ENCODE measurements at regions not wholly inside any gene's neighbourhood (a gene's known extent, or its start where the extent isn't known, plus 50 kb on each side); places are given as distances from the start of the nearest gene placed in this dataset.

DNA sequence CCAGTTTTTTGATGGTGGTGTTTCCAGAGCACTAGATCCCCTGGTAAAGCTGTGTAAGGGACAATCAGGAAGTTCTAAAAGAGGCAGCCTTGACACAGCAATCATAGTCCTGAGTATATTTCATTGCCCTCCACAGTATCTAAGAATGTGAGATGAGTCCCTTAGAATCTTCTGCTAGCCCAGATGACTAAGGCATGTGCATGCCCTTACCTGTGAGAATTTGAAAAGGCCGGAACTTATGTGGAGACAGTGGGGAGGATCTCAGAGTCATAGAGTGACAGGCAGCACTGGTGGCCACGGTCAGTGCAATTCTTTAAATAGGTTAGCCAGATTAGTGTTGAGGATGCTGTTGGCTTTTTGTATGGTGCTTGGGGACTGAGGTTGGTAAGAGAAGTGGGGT lies 361.4 kb upstream of the VSTM2A start:
- TF ChIP-seq ZNF274 (IDR thresholded peaks at IDR 0.05; ENCODE audit: low read depth, low read length): no peak
- no peak for TF ChIP-seq YY1 (IDR thresholded peaks at IDR 0.05; ENCODE audit: insufficient read depth, insufficient read length)
- TF ChIP-seq SUZ12 (IDR thresholded peaks at IDR 0.05; ENCODE audit: extremely low read depth, insufficient read depth, insufficient read length): no peak

Data from NT2/D1 (cell line).